ENCODE measurements at regions not wholly inside any gene's neighbourhood (a gene's known extent, or its start where the extent isn't known, plus 50 kb on each side); places are given as distances from the start of the nearest gene placed in this dataset.
"Not testable (repeated sequence)": the region's sequence is repeated elsewhere in the genome, so short reads cannot be mapped to it uniquely, and the experiment has no call there.

- DNase-seq (ENCODE audit: low spot score): no peak
Observed at GRCh38 chr3:194950906-194951628, 265.4 kb downstream of the FAM43A start.

- DNase-seq (ENCODE audit: low spot score): not testable (repeated sequence)
Observed at GRCh38 chr3:194951629-194951920, 265.9 kb downstream of the FAM43A start.

GRCh38 chr3:194951931-194952582 lies 266.4 kb downstream of the FAM43A start:
- DNase-seq (ENCODE audit: low spot score): no peak

GRCh38 chr3:194952841-194953241 lies 267.2 kb downstream of the FAM43A start:
- no peak for DNase-seq (ENCODE audit: low spot score)

- no peak for DNase-seq (ENCODE audit: low spot score)
Observed at GRCh38 chr3:194953291-194953690, 267.6 kb downstream of the FAM43A start.

GRCh38 chr3:194955546-194955945 lies 269.9 kb downstream of the FAM43A start:
- no peak for DNase-seq (ENCODE audit: low spot score)

- DNase-seq (ENCODE audit: low spot score): no peak
Observed at GRCh38 chr3:194955979-194956696, 270.5 kb downstream of the FAM43A start.

GRCh38 chr3:194956697-194957396 lies 271.2 kb downstream of the FAM43A start:
- no peak for DNase-seq (ENCODE audit: low spot score)

GRCh38 chr3:194957743-194958240 lies 272.1 kb downstream of the FAM43A start:
- no peak for DNase-seq (ENCODE audit: low spot score)

GRCh38 chr3:194959217-194959616 lies 273.5 kb downstream of the FAM43A start:
- no peak for DNase-seq (ENCODE audit: low spot score)

GRCh38 chr3:194959666-194960065 lies 274.0 kb downstream of the FAM43A start:
- DNase-seq (ENCODE audit: low spot score): not testable (repeated sequence)

- no peak for DNase-seq (ENCODE audit: low spot score)
Observed at GRCh38 chr3:194960446-194961032, 274.9 kb downstream of the FAM43A start.

GRCh38 chr3:194961149-194961548 lies 275.5 kb downstream of the FAM43A start:
- no peak for DNase-seq (ENCODE audit: low spot score)

GRCh38 chr3:194961571-194961970 lies 275.9 kb downstream of the FAM43A start:
- no peak for DNase-seq (ENCODE audit: low spot score)

GRCh38 chr3:194962056-194962455 lies 276.4 kb downstream of the FAM43A start:
- DNase-seq (ENCODE audit: low spot score): no peak

GRCh38 chr3:194964809-194965208 lies 279.1 kb downstream of the FAM43A start:
- no peak for DNase-seq (ENCODE audit: low spot score)

- DNase-seq (ENCODE audit: low spot score): peak; percentile 31
Observed at GRCh38 chr3:194967151-194968117, 281.8 kb downstream of the FAM43A start.

GRCh38 chr3:194970066-194970465 lies 284.4 kb downstream of the FAM43A start:
- DNase-seq (ENCODE audit: low spot score): no peak

- no peak for DNase-seq (ENCODE audit: low spot score)
Observed at GRCh38 chr3:194971009-194971408, 285.3 kb downstream of the FAM43A start.

GRCh38 chr3:194971965-194972364 lies 286.3 kb downstream of the FAM43A start:
- no peak for DNase-seq (ENCODE audit: low spot score)

- no peak for DNase-seq (ENCODE audit: low spot score)
Observed at GRCh38 chr3:194972641-194973040, 287.0 kb downstream of the FAM43A start.
